Stomach (tissue), 8 donors: ENCODE measurements at regions not wholly inside any gene's neighbourhood (a gene's known extent, or its start where the extent isn't known, plus 50 kb on each side); places are given as distances from the start of the nearest gene placed in this dataset.
"Not testable (repeated sequence)": the region's sequence is repeated elsewhere in the genome, so short reads cannot be mapped to it uniquely, and the experiment has no call there.

ENCODE experiments used
- DNase-seq, 2 donors: peaks; one replicate each; pipeline versions ENCODE4 v3.0.0 to v3.0.0-alpha.2; 2013 to 2019
- H3K27ac ChIP-seq, 5 donors: fragments of 200-600 bp in 4 of 5; sonication (generic) in 4 of 5; one replicate each; pipeline ENCODE4 v1.5.1; 2013 to 2019; ENCODE audit warnings: mild to moderate bottlenecking in 1 of 5, moderate library complexity in 1 of 5
- H3K27me3 ChIP-seq, 3 donors: fragments of 200-600 bp; sonication (generic); one replicate each; pipeline ENCODE4 v1.5.1; 2017 to 2019; ENCODE audit warnings: mixed run types in 1 of 3
- H3K36me3 ChIP-seq, 4 donors: fragments of 200-600 bp; sonication (generic); 1 replicate in 3 of 4; 2 replicates in 1 of 4; pipeline ENCODE4 v1.5.1; 2016 to 2019
- H3K4me1 ChIP-seq, 4 donors: fragments of 200-600 bp; sonication (generic); one replicate each; pipeline ENCODE4 v1.5.1; 2016 to 2019
- H3K4me3 ChIP-seq, 4 donors: fragments of 200-600 bp; sonication (generic) in 3 of 4; one replicate each; pipeline ENCODE4 v1.5.1; 2016 to 2019; ENCODE audit warnings: mild to moderate bottlenecking in 1 of 4
- H3K9me3 ChIP-seq, 4 donors: fragments of 200-600 bp; sonication (generic); one replicate each; pipeline ENCODE4 v1.5.1; 2016 to 2019
- CTCF ChIP-seq, 7 experiments: fragments of 450-650 bp in 4 of 7; fragments of 200-600 bp in 3 of 7; sonication (generic) in 3 of 7; IDR thresholded peaks; one replicate each; pipeline ENCODE4 v1.5.1; 2016 to 2019; ENCODE audit warnings: antibody characterized with exemption in 7 of 7, control low read depth in 2 of 7, mild to moderate bottlenecking in 1 of 7
- EP300 ChIP-seq: sonication (generic); formaldehyde crosslinking; IDR thresholded peaks from one replicate; pipeline ENCODE4 v1.6.1; 2017; ENCODE audit warnings: antibody characterized with exemption
- POLR2A ChIP-seq, 4 donors: fragments of 450-650 bp; IDR thresholded peaks; one replicate each; pipeline ENCODE4 v1.6.1; 2016; ENCODE audit warnings: antibody characterized with exemption in 4 of 4, control low read depth in 2 of 4, mild to moderate bottlenecking in 1 of 4, moderate library complexity in 1 of 4
- POLR2AphosphoS5 ChIP-seq, 3 donors: sonication (generic); formaldehyde crosslinking; IDR thresholded peaks; one replicate each; pipeline ENCODE4 v1.6.1; 2016; ENCODE audit warnings: antibody characterized with exemption in 3 of 3
- WGBS, 5 donors: extraction: QIAGEN DNeasy Blood & Tissue Kit in 3 of 5; methylation state at CpG; one replicate each; pipeline versions ENCODE4 v1.1.5 to v1.1.7; 2013 to 2018; 5-methylcytosine and 5-hydroxymethylcytosine counted together
- intact Hi-C: fragments of 100-400 bp; cut with DNase I; formaldehyde crosslinking; loops from one replicate; pipeline ENCODE4 v1.15.1; 2023; ENCODE audit warnings: low total_unique reads
- donor health status: healthy with polysubstance abuse.
- donor health status: Bipolar disorder and iron deficiency.
- donor health status: healthy.

- intact Hi-C loops, result no loop called here
- H3K27me3 ChIP-seq, result no peaks in the 10 kb centered on the region
Measured at GRCh38 chr5:2863675-2864433, 112.4 kb upstream of the IRX2 start.

GRCh38 chr5:2863133-2863532, 111.7 kb upstream of the IRX2 start:
- peaks cover 0 to 19% (median 0%) of the 10 kb centered on the region in 4 donors for H3K9me3 ChIP-seq
- no peak overlapping the region for H3K4me3 ChIP-seq
- intact Hi-C loops, result no loop called here
- TF ChIP-seq CTCF (IDR thresholded peaks at IDR 0.05), result no peak
- no peak for TF ChIP-seq EP300
- no peak for TF ChIP-seq POLR2AphosphoS5 (IDR thresholded peaks at IDR 0.05)
- no peak for TF ChIP-seq POLR2A (IDR thresholded peaks at IDR 0.05)
- no peaks in the 10 kb centered on the region for H3K36me3 ChIP-seq
- no peak for DNase-seq
- no peaks in the 10 kb centered on the region for H3K27me3 ChIP-seq
- no peaks in the 10 kb centered on the region for H3K4me1 ChIP-seq
- no peak overlapping the region for H3K27ac ChIP-seq

More at GRCh38 chr5:2863675-2864433, 112.4 kb upstream of the IRX2 start:
- Histone ChIP-seq H3K4me1 (no peaks in the 10 kb centered on the region), H3K36me3 (no peaks in the 10 kb centered on the region), H3K9me3 (peaks cover 0 to 19% (median 0%) of the 10 kb centered on the region in 4 donors), H3K4me3 (no peak overlapping the region), H3K27ac (no peak overlapping the region)
- DNase-seq, result no peak
- 85 to 89% (median 88%) methylated on average over 9 to 16 of the region's 16 CpGs for WGBS, 5 donors
- TF ChIP-seq POLR2A (IDR thresholded peaks at IDR 0.05) (no peak), POLR2AphosphoS5 (IDR thresholded peaks at IDR 0.05) (no peak), EP300 (no peak), CTCF (IDR thresholded peaks at IDR 0.05) (no peak)

GRCh38 chr5:2862176-2862575, 110.7 kb upstream of the IRX2 start:
- H3K27ac ChIP-seq, H3K4me1 ChIP-seq, intact Hi-C loops, H3K27me3 ChIP-seq, H3K36me3 ChIP-seq, DNase-seq, H3K4me3 ChIP-seq: not testable (repeated sequence)
- WGBS, 5 donors, result 93 to 100% (median 95%) methylated on average over 3 of the region's 3 CpGs
- peaks cover 0 to 19% (median 0%) of the 10 kb centered on the region in 4 donors for H3K9me3 ChIP-seq

GRCh38 chr5:2861605-2862004, 110.1 kb upstream of the IRX2 start:
- whole genome bisulfite sequencing, 5 donors, result 52 to 73% (median 65%) methylated on average over 7 of the region's 7 CpGs
- no peaks in the 10 kb centered on the region for H3K27me3 ChIP-seq
- no peak overlapping the region for H3K4me3 ChIP-seq
- intact Hi-C loops, result no loop called here
- no peaks in the 10 kb centered on the region for H3K4me1 ChIP-seq
- peaks cover 0 to 19% (median 0%) of the 10 kb centered on the region in 4 donors for H3K9me3 ChIP-seq
- DNase-seq, result no peak
- H3K27ac ChIP-seq, result no peak overlapping the region
- H3K36me3 ChIP-seq, result no peaks in the 10 kb centered on the region
- TF ChIP-seq POLR2A (IDR thresholded peaks at IDR 0.05), result no peak
- no peak for TF ChIP-seq POLR2AphosphoS5 (IDR thresholded peaks at IDR 0.05)
- TF ChIP-seq CTCF (IDR thresholded peaks at IDR 0.05), result no peak
- TF ChIP-seq EP300, result no peak

- no peaks in the 10 kb centered on the region for H3K27me3 ChIP-seq
- no peak for TF ChIP-seq EP300
- no peak for TF ChIP-seq POLR2A (IDR thresholded peaks at IDR 0.05)
- TF ChIP-seq POLR2AphosphoS5 (IDR thresholded peaks at IDR 0.05), result no peak
- no peak for TF ChIP-seq CTCF (IDR thresholded peaks at IDR 0.05)
- H3K4me3 ChIP-seq, result no peak overlapping the region
- no peaks in the 10 kb centered on the region for H3K4me1 ChIP-seq
- intact Hi-C loops, result no loop called here
- no peaks in the 10 kb centered on the region for H3K36me3 ChIP-seq
- DNase-seq, result no peak
- 23 to 33% (median 28%) methylated on average over 10 of the region's 10 CpGs for WGBS, 5 donors
- peaks cover 0 to 19% (median 0%) of the 10 kb centered on the region in 4 donors for H3K9me3 ChIP-seq
- no peak overlapping the region for H3K27ac ChIP-seq
Measured at GRCh38 chr5:2860101-2860500, 108.6 kb upstream of the IRX2 start.
